ENCODE measurements at regions not wholly inside any gene's neighbourhood (a gene's known extent, or its start where the extent isn't known, plus 50 kb on each side); places are given as distances from the start of the nearest gene placed in this dataset.

GRCh38 chr5:166431456-166431855 lies 1860.0 kb upstream of the WWC1 start:
- H3K36me3 ChIP-seq (ENCODE audit: low read length) = no peaks in the 10 kb centered on the region
- no peak overlapping the region for H3K4me3 ChIP-seq (ENCODE audit: insufficient read depth, low read length, poor library complexity, severe bottlenecking)
- TF ChIP-seq EZH2phosphoT487 (conservative IDR thresholded peaks at IDR 0.05; ENCODE audit: low read length) (no peak), CTCF (IDR thresholded peaks at IDR 0.05; ENCODE audit: insufficient read depth, low read length, poor library complexity, severe bottlenecking) (no peak)
- H3K4me2 ChIP-seq (ENCODE audit: low read depth, low read length, poor library complexity, severe bottlenecking) = no peak overlapping the region
- no peaks in the 10 kb centered on the region for H3K27me3 ChIP-seq (ENCODE audit: low read length)
- no peaks in the 10 kb centered on the region for H4K20me1 ChIP-seq (ENCODE audit: low read depth, low read length)
- H3K9me2 ChIP-seq (replicated peaks; ENCODE audit: insufficient read depth, low read length) = no peaks in the 10 kb centered on the region
- no peaks in the 10 kb centered on the region for H3K79me2 ChIP-seq (ENCODE audit: insufficient read depth, low read length)
- H2AFZ ChIP-seq (ENCODE audit: low read depth, low read length, severe bottlenecking) = no peak overlapping the region
- no peak overlapping the region for H3K27ac ChIP-seq (ENCODE audit: low read depth, low read length)
- no peaks in the 10 kb centered on the region for H3K9me3 ChIP-seq (ENCODE audit: insufficient read depth, low read length)
- H3F3A ChIP-seq (ENCODE audit: insufficient read depth) = no peaks in the 10 kb centered on the region
- no peak overlapping the region for H3K9ac ChIP-seq (ENCODE audit: low read length)

DNA sequence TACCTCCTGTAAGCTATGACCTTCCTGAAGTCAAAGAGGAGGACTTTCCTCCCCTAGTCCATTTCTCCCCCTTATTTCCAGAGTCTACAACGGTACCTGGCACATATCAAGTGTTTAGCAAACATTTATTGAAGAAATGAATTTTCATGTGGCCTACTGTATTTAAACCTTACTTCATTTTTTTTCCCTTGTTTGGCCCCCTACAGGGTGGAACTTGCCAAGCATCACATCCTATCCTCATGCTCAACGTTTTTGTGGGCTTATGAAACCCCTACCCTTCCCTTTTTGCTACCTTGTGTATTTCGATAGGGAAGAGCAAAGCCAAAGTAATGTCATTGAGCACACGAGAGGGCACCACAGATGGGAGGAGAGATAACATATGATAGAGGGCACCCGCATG lies 1857.8 kb upstream of the WWC1 start:
- Histone ChIP-seq H2AFZ (ENCODE audit: low read depth, low read length, severe bottlenecking) (no peak overlapping the region), H3K36me3 (ENCODE audit: low read length) (no peaks in the 10 kb centered on the region), H3K4me3 (ENCODE audit: insufficient read depth, low read length, poor library complexity, severe bottlenecking) (no peak overlapping the region), H3K27ac (ENCODE audit: low read depth, low read length) (no peak overlapping the region), H3K9ac (ENCODE audit: low read length) (no peak overlapping the region), H3K79me2 (ENCODE audit: insufficient read depth, low read length) (no peaks in the 10 kb centered on the region), H3K9me2 (replicated peaks; ENCODE audit: insufficient read depth, low read length) (no peaks in the 10 kb centered on the region), H3K9me3 (ENCODE audit: insufficient read depth, low read length) (no peaks in the 10 kb centered on the region), H3K27me3 (ENCODE audit: low read length) (no peaks in the 10 kb centered on the region), H3F3A (ENCODE audit: insufficient read depth) (no peaks in the 10 kb centered on the region), H4K20me1 (ENCODE audit: low read depth, low read length) (no peaks in the 10 kb centered on the region), H3K4me2 (ENCODE audit: low read depth, low read length, poor library complexity, severe bottlenecking) (no peak overlapping the region)
- TF ChIP-seq EZH2phosphoT487 (conservative IDR thresholded peaks at IDR 0.05; ENCODE audit: low read length) = no peak
- TF ChIP-seq CTCF (IDR thresholded peaks at IDR 0.05; ENCODE audit: insufficient read depth, low read length, poor library complexity, severe bottlenecking) = no peak

DNA sequence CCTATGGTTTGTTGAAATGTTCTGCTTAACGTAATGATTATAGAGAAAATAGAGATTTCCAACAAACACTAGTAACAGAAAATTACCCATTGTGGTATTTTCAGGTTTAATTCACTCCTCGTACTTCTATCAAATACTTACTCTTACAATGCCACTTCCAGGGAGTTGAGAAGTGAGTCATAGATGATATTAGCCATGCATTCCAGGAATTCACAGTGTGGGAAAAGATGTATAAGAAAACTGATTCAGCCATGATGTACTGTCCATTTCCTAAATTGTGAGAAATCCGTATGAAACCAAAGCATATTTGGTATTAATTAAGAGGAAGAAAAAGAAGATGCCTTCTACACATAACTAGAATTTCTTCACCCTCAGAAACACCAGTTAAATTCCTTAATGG lies 1854.6 kb upstream of the WWC1 start:
- no peak overlapping the region for H3K9ac ChIP-seq (ENCODE audit: low read length)
- H3K36me3 ChIP-seq (ENCODE audit: low read length) = no peaks in the 10 kb centered on the region
- no peaks in the 10 kb centered on the region for H3K9me3 ChIP-seq (ENCODE audit: insufficient read depth, low read length)
- no peak overlapping the region for H3K4me2 ChIP-seq (ENCODE audit: low read depth, low read length, poor library complexity, severe bottlenecking)
- no peak overlapping the region for H2AFZ ChIP-seq (ENCODE audit: low read depth, low read length, severe bottlenecking)
- H3K27me3 ChIP-seq (ENCODE audit: low read length) = no peaks in the 10 kb centered on the region
- H4K20me1 ChIP-seq (ENCODE audit: low read depth, low read length) = no peaks in the 10 kb centered on the region
- TF ChIP-seq EZH2phosphoT487 (conservative IDR thresholded peaks at IDR 0.05; ENCODE audit: low read length) = no peak
- no peak for TF ChIP-seq CTCF (IDR thresholded peaks at IDR 0.05; ENCODE audit: insufficient read depth, low read length, poor library complexity, severe bottlenecking)
- H3K9me2 ChIP-seq (replicated peaks; ENCODE audit: insufficient read depth, low read length) = no peaks in the 10 kb centered on the region
- no peak overlapping the region for H3K4me3 ChIP-seq (ENCODE audit: insufficient read depth, low read length, poor library complexity, severe bottlenecking)
- H3F3A ChIP-seq (ENCODE audit: insufficient read depth) = no peaks in the 10 kb centered on the region
- no peaks in the 10 kb centered on the region for H3K79me2 ChIP-seq (ENCODE audit: insufficient read depth, low read length)
- H3K27ac ChIP-seq (ENCODE audit: low read depth, low read length) = no peak overlapping the region

- no peaks in the 10 kb centered on the region for H4K20me1 ChIP-seq (ENCODE audit: low read depth, low read length)
- TF ChIP-seq EZH2phosphoT487 (conservative IDR thresholded peaks at IDR 0.05; ENCODE audit: low read length) (no peak), CTCF (IDR thresholded peaks at IDR 0.05; ENCODE audit: insufficient read depth, low read length, poor library complexity, severe bottlenecking) (no peak)
- no peaks in the 10 kb centered on the region for H3K9me3 ChIP-seq (ENCODE audit: insufficient read depth, low read length)
Observed at GRCh38 chr5:166486348-166486747, 1805.1 kb upstream of the WWC1 start.

More at GRCh38 chr5:166486348-166486747, 1805.1 kb upstream of the WWC1 start:
- H3K9ac ChIP-seq (ENCODE audit: low read length) = no peak overlapping the region
- no peak overlapping the region for H3K4me2 ChIP-seq (ENCODE audit: low read depth, low read length, poor library complexity, severe bottlenecking)
- no peaks in the 10 kb centered on the region for H3K36me3 ChIP-seq (ENCODE audit: low read length)
- no peak overlapping the region for H2AFZ ChIP-seq (ENCODE audit: low read depth, low read length, severe bottlenecking)
- H3K27me3 ChIP-seq (ENCODE audit: low read length) = no peaks in the 10 kb centered on the region
- H3K27ac ChIP-seq (ENCODE audit: low read depth, low read length) = no peak overlapping the region
- H3F3A ChIP-seq (ENCODE audit: insufficient read depth) = no peaks in the 10 kb centered on the region
- H3K79me2 ChIP-seq (ENCODE audit: insufficient read depth, low read length) = no peaks in the 10 kb centered on the region
- H3K9me2 ChIP-seq (replicated peaks; ENCODE audit: insufficient read depth, low read length) = no peaks in the 10 kb centered on the region
- no peak overlapping the region for H3K4me3 ChIP-seq (ENCODE audit: insufficient read depth, low read length, poor library complexity, severe bottlenecking)

Data from SU-DHL-6 (cell line).